Hematopoietic multipotent progenitor cell treated with erythropoietin and hydrocortisone succinate and interleukin-3 and kit ligand, for 17 days (in vitro differentiated cells): ENCODE measurements at regions not wholly inside any gene's neighbourhood (a gene's known extent, or its start where the extent isn't known, plus 50 kb on each side); places are given as distances from the start of the nearest gene placed in this dataset.
"Not testable (repeated sequence)": the region's sequence is repeated elsewhere in the genome, so short reads cannot be mapped to it uniquely, and the experiment has no call there.

Source experiments
- DNase-seq: peaks from one replicate; pipeline ENCODE4 v3.0.0-alpha.2; 2015; ENCODE audit warnings: low spot score

- DNase-seq: no peak
Measured at GRCh38 chr3:4071481-4072184, 231.5 kb upstream of the SETMAR start.

GRCh38 chr3:4077278-4077677 is 225.9 kb upstream of the SETMAR start:
- DNase-seq: not testable (repeated sequence)

DNA sequence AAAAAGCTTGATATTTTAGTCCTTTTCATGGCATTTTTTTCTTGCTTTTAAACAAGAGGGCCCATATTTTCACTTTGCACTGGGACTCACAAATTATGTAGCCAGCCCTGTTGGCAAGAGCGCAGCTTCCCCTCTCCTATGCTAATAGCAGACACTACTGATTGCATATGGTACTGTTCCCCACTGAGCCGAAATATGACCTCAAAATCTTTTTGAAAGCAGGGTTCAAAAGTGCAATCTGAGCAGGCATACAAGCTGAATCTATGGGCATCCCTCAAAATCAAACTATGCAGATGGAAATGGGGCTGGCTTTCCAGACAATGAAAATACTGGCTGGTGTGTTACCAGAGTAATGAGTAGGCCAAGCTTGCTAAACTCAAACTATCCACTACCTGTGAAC is 225.2 kb upstream of the SETMAR start:
- DNase-seq: no peak

- DNase-seq: no peak
Measured at GRCh38 chr3:4078903-4079302, 224.3 kb upstream of the SETMAR start.

GRCh38 chr3:4079339-4080195 is 223.6 kb upstream of the SETMAR start:
- no peak for DNase-seq

DNA sequence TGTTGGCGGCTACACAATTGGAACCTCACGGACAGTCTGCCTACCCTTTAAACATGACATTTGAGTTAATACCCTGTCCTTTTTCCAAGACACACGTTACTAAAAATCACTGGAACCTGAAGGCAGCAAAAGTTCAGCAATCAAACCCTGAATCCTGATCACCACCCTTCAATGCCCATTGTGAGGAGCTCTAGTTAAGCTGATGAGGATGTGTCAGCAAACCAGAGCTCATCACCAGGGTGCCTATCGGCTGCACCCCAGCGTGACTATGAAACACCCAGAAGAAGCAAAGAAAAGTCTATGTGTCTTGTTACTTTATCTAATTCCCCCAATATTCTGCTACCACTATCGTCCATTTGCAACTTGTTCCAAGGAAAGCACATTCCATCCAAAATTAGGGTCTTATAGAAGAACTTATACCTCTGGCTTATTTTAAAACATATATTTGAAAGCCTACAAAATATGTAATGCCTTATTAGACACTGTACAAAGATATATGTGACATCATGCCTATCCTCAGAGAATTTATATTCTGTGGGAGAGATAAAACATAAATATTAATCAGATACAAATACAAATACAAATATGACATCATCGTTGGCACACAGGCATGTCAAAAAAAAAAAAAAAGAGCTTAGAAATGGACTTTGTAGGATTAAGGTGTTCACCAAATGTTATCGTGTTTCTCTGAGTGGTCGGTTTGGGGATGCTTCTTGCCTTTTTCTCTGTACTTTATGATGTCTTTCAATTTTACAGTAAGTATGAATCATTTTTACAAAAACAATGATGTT is 219.7 kb upstream of the SETMAR start:
- DNase-seq: no peak

DNA sequence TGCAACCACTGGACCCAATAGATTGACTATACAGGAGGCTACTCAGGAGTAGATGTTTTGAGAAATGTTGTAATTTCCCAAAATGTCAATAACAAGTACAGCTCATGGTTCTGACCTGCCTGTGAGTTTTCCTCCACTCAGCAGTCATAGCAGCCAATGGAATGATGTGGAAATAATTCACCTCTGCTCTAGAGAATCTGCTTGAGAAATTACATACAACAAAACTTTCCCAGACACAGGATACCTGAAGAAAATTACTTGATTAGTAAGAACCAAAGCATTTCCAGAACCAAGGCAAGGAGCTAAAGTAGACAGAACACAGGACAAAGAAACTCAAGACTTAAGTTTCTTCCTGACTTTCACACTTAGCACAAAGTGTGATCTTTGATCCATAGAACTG is 218.9 kb upstream of the SETMAR start:
- no peak for DNase-seq

GRCh38 chr3:4086662-4087061 is 216.5 kb upstream of the SETMAR start:
- not testable (repeated sequence) for DNase-seq

- no peak for DNase-seq
Measured at GRCh38 chr3:4091786-4092185, 211.4 kb upstream of the SETMAR start.

DNA sequence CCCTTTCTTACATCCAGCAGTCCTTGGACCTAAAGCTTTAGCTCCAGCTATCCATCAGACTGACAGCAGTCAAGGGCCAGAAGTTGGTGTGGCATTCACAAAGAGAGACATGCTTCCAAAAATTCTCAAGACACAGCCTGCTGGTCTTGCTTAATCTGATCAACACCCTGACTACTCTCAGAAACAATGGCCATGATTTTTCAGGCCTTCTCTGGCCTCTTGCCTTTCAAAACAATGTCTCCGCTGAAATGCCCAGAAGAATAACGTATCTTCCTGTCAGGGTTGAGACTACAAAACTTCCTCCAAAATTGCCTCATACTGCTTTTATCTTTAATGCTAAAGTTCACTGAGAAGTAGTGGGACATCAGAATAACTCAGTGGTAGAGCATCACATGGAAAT is 205.4 kb upstream of the SETMAR start:
- no peak for DNase-seq

DNA sequence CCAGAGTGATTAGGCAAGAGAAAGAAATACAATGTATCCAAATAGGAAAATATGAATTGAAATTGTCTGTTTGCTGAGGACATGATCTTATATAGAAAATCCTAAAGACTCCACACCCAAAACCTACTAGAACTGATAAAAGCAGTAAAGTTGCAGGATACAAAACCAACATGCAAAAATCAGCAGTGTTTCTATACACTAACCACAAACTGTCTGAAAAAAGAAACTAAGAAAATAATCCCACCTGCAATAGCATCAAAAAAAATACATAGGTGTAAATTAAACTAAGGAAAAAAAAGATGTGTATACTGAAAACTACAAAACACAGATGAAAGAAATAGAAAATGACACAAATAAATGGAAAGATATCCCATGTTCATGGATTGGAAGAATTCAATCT is 203.6 kb upstream of the SETMAR start:
- DNase-seq: no peak

GRCh38 chr3:4107430-4107829 is 195.7 kb upstream of the SETMAR start:
- no peak for DNase-seq

GRCh38 chr3:4113811-4114522 is 189.2 kb upstream of the SETMAR start:
- DNase-seq: no peak

DNA sequence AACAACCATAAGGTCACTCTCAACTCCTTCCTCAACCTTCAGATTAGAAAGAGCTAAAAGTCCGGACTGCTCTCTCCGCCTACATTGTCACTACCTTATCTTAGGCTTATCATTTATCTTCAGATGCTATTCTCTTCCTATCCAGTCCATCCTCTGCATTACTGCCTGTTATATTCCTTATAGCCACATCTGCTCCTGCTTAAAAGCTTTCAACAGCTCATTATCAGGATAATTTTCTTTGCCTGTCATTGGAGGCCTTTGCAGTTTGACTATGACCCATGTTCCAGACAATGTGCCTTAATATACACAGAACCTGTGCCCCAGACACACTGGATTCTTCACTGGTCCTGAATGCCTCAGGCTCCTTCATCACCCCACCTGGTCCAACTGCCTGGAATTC is 184.1 kb upstream of the SETMAR start:
- no peak for DNase-seq

GRCh38 chr3:4125576-4125975 is 177.6 kb upstream of the SETMAR start:
- DNase-seq: no peak

DNA sequence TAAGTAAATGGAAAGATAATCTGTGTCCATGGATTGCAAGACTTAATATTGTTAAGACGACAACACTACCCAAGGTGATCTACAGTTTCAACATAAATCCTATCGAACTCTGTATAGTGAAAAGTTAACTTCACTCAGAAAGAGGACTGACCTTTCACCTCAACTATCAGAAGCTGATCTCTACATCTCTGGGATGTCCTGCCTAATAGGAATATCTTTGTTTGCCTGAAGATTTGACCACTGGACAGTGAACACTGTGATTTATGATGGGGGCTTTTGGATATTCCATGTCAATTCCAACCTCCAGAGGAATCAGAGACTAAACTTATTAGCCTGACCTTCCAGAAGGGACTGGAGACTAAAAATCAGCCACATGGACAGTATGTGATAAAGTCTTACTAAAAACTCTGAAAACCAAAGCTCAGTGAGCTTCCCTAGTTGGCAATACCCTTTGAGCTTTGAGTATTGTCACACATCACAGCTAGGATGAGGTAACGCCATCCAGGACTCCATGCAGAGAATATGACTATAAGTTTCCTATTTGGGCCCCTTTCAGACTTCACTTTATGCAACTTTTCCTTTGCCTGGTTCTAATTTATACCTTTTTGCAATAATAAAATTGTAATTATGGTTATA is 164.9 kb upstream of the SETMAR start:
- DNase-seq: no peak

DNA sequence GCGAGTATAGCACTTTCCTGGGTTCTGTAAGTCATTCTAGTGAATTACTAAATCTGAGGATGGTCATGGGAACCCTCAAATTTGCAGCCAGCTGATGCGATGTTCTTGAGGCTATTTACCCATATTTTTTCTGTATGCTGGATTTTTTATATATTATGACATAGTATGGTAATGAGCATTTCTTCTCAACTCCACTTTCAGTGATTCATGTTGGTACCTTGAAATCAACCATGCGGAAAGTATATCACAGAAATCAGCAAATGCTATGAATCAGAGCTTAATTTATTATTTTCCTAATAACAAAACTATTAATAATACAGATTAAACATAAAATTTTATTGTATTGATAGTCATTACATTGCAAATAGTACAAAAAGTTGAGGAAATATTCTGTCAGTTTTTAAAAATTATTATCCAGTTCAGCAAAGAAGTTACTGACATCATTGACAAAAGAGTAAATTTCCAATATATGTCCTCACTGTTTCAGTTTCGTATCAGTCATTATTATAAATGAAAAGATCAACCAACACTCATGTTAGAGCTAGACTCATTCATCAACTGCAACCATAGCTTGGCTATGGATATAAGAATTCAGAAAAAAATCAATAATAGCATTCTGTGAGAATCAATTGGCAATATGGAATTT is 164.3 kb upstream of the SETMAR start:
- no peak for DNase-seq

DNA sequence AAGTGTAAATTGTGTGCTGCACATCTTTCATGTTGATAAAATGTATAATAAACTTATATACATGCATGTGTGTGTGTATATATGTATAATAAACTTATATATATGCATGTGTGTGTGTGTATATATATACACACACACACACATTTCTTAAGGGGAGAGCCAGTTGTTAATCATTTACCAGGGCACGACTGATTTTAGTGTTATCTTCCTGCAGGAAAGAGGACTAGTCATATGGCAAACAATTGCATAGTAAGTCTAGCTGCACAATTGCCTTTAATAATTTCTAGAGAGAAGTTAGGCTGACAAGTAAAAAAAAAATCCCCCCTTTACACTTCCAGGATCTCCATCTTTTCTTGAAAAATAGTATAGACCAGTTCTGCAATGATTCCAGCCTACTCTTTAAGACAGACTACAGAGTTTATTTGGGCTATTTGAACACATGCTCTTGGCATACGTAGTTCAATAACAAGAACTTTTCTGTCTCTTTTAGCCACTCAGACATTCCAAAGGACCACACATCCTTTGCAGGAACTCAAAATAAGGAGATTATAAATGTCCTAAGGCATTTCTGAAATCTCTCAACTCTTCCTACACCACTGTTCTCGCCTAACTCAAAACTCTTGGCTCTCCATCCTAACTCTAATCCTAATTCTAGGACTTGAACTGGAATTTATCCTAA is 163.6 kb upstream of the SETMAR start:
- DNase-seq: no peak

- no peak for DNase-seq
Measured at GRCh38 chr3:4140921-4141320, 162.2 kb upstream of the SETMAR start.

GRCh38 chr3:4147556-4148118 is 155.5 kb upstream of the SETMAR start:
- no peak for DNase-seq
